Brain microvascular endothelial cell (primary cell): ENCODE measurements at regions not wholly inside any gene's neighbourhood (a gene's known extent, or its start where the extent isn't known, plus 50 kb on each side); places are given as distances from the start of the nearest gene placed in this dataset.

ENCODE experiments used
- DNase-seq: peaks from one replicate; pipeline ENCODE4 v3.0.0-alpha.2; 2020
- H3K27ac ChIP-seq: fragments of 250-450 bp; sonication (Bioruptor Pico); 2 replicates; pipeline ENCODE4 v1.5.1; 2020; ENCODE audit warnings: mild to moderate bottlenecking, moderate library complexity
- H3K27me3 ChIP-seq: fragments of 250-450 bp; sonication (Bioruptor Pico); replicated peaks from 2 replicates; pipeline ENCODE4 v1.5.1; 2020; ENCODE audit warnings: mild to moderate bottlenecking
- H3K36me3 ChIP-seq: fragments of 250-450 bp; sonication (Bioruptor Pico); replicated peaks from 2 replicates; pipeline ENCODE4 v1.5.1; 2020; ENCODE audit warnings: mild to moderate bottlenecking
- H3K4me3 ChIP-seq: 2 replicates; pipeline ENCODE4 v1.5.1; 2011; ENCODE audit warnings: low read depth, mild to moderate bottlenecking, control low read depth, low read length, moderate library complexity
- in situ Hi-C: cut with HindIII; loops from 2 replicates; pipeline ENCODE4 v1.10.0; 2017; ENCODE audit warnings: low sequenced_read_pairs, low pct_ligation_motif_present
- TF ChIP-seq, protein P1 (sequence below): IDR thresholded peaks from 2 replicates; pipeline ENCODE4 v1.5.1; 2011; ENCODE audit warnings: low read depth, mild to moderate bottlenecking, moderate library complexity, low read length, control low read depth, inconsistent platforms; ENCODE audit errors: missing control alignments

GRCh38 chr10:3936422-3937040, 151.5 kb upstream of the KLF6 start:
- peak overlapping the region; percentile 91 for H3K27ac ChIP-seq
- H3K36me3 ChIP-seq = no peaks in the 10 kb centered on the region
- TF ChIP-seq, protein P1, sequence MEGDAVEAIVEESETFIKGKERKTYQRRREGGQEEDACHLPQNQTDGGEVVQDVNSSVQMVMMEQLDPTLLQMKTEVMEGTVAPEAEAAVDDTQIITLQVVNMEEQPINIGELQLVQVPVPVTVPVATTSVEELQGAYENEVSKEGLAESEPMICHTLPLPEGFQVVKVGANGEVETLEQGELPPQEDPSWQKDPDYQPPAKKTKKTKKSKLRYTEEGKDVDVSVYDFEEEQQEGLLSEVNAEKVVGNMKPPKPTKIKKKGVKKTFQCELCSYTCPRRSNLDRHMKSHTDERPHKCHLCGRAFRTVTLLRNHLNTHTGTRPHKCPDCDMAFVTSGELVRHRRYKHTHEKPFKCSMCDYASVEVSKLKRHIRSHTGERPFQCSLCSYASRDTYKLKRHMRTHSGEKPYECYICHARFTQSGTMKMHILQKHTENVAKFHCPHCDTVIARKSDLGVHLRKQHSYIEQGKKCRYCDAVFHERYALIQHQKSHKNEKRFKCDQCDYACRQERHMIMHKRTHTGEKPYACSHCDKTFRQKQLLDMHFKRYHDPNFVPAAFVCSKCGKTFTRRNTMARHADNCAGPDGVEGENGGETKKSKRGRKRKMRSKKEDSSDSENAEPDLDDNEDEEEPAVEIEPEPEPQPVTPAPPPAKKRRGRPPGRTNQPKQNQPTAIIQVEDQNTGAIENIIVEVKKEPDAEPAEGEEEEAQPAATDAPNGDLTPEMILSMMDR = no peak
- DNase-seq = no peak
- in situ Hi-C loops = no loop called here
- H3K27me3 ChIP-seq = no peaks in the 10 kb centered on the region
- no peak overlapping the region for H3K4me3 ChIP-seq

- H3K27ac ChIP-seq = peak overlapping the region; percentile 91
- in situ Hi-C loops = no loop called here
Measured at GRCh38 chr10:3935933-3936359, 150.9 kb upstream of the KLF6 start.

DNA sequence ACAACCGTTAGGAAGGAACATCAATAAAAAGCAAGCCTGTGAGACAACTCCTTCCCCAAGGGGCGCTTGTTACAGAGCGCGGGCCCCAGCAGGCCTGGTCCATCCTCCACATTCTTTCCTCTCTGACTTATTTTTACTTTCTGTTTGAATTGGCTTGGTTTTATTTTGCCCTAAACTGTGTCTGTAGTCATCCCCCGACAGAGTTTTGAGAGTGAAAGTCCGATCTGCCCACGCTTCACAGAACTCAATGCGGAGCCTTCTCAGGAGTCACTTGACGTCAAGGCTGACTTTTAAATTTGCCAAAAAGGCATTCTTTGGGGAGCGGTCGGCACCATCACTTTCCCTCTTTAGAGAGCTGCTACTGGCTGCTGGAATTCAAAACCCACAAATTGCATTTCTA, 150.1 kb upstream of the KLF6 start:
- TF ChIP-seq, protein P1 = peak; percentile 35
- H3K4me3 ChIP-seq = peak overlapping the region; percentile 36
- DNase-seq = peak; percentile 92
- H3K27ac ChIP-seq = peak overlapping the region; percentile 91
- H3K36me3 ChIP-seq = no peaks in the 10 kb centered on the region
- no peaks in the 10 kb centered on the region for H3K27me3 ChIP-seq
- in situ Hi-C loops = no loop called here

More at GRCh38 chr10:3935933-3936359, 150.9 kb upstream of the KLF6 start:
- TF ChIP-seq, protein P1 = no peak
- no peak for DNase-seq
- no peaks in the 10 kb centered on the region for H3K27me3 ChIP-seq
- H3K4me3 ChIP-seq = no peak overlapping the region
- H3K36me3 ChIP-seq = no peaks in the 10 kb centered on the region

GRCh38 chr10:3933733-3934132, 148.7 kb upstream of the KLF6 start:
- in situ Hi-C loops = no loop called here
- Histone ChIP-seq H3K27ac (no peak overlapping the region), H3K27me3 (no peaks in the 10 kb centered on the region), H3K4me3 (no peak overlapping the region), H3K36me3 (no peaks in the 10 kb centered on the region)
- TF ChIP-seq, protein P1 = no peak
- DNase-seq = no peak

GRCh38 chr10:3932597-3933375, 147.8 kb upstream of the KLF6 start:
- no peak for DNase-seq
- H3K36me3 ChIP-seq = no peaks in the 10 kb centered on the region
- H3K27me3 ChIP-seq = no peaks in the 10 kb centered on the region
- H3K27ac ChIP-seq = no peak overlapping the region
- H3K4me3 ChIP-seq = no peak overlapping the region
- TF ChIP-seq, protein P1 = no peak
- in situ Hi-C loops = no loop called here
